ENCODE measurements at regions not wholly inside any gene's neighbourhood (a gene's known extent, or its start where the extent isn't known, plus 50 kb on each side); places are given as distances from the start of the nearest gene placed in this dataset.

DNA sequence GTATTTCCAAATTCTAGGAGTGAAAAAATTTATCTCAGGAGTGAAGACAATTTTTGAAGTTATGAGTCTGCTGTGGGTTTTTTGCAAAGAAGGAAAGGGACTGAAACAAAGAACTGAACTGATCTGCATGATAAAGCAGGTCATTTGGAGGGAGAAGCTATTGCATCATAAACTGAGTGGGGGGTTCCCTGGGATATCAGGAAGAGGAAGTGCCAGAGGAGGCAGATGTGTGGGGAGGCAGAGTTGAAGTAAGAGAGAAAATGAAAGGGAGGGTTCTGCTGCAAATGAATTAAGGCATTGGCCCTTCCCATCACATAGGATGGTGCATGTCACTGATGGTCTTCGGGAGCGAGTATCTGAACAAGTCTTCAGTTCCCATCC lies 379.2 kb downstream of the VPS13C start:
- DNase-seq: no peak
- TF ChIP-seq CTCF (IDR thresholded peaks at IDR 0.05) (no peak), POLR2A (IDR thresholded peaks at IDR 0.05) (no peak)
- H3K4me1 ChIP-seq: no peaks in the 10 kb centered on the region
- H3K27ac ChIP-seq: no peak overlapping the region
- peaks cover 0 to 10% (median 0%) of the 10 kb centered on the region in 9 donors for H3K27me3 ChIP-seq
- no peaks in the 10 kb centered on the region for H3K36me3 ChIP-seq
- 61 to 93% (median 87%) methylated on average over 2 of the region's 2 CpGs for WGBS, 4 donors
- peaks cover 0 to 17% (median 1%) of the 10 kb centered on the region in 12 donors for H3K9me3 ChIP-seq
- ATAC-seq: no peak
- no peak overlapping the region for H3K4me3 ChIP-seq
- intact Hi-C loops (cut with DNase I): no loop called here

DNA sequence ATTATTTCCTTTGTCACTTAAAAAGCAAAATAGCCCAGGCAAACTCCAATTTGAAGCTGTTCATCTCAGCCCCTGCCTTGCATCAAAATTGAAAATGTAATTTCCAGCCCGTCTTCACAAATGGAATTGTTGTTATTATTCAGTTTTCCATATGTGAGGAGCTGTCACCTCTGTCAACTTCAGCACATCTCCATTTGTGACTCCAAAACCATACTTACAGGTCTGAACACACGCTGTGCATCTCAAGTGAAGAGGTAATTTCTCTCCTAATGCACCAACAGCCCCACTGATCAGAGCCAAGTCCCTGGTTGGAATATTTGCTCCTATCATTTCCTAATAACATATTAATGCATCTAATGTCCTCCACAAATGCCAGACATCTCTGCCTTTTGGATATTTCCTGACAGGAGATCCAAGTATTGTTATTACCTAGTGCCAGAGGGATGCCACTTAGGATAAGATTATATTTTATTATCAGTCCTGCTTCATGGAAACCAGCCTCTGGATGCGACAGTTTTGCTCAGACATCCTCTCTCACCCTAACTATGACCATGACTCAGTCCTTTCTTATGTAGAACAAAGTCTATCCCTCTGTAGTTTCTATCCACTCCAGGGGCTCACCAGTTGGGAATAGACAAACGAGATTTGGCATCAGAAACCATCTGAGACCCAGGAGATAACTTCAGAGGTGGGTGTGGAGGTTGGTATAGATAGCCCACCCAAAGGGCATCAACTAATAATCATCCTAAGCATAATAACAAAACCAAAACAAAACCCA lies 379.8 kb downstream of the VPS13C start:
- ATAC-seq: no peak

DNA sequence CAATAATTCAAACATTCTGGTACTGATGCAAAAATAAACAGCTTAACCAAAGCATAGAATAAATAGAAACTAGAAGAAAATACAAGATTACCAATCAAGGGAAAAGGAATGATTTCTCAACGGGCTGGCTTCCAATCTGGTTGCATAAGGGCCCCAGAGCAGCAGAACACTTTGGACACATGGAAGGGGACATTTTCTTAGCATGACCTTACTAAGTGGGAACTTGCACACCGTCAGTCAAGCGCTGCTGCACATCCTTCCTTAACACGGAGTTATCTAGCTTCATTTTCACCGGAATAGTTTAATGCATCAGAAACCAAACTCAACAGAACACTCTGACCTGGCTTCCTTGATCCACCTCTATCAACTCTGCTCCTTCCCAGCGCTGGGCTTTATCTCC lies 388.5 kb downstream of the VPS13C start:
- Histone ChIP-seq H3K9me3 (peaks cover 0 to 4% (median 0%) of the 10 kb centered on the region in 12 donors), H3K27me3 (peaks cover 0 to 22% (median 0%) of the 10 kb centered on the region in 9 donors), H3K27ac (no peak overlapping the region), H3K4me1 (peaks cover 0 to 4% (median 0%) of the 10 kb centered on the region in 12 donors), H3K4me3 (no peak overlapping the region), H3K36me3 (no peaks in the 10 kb centered on the region)
- DNase-seq (peak in 1 of 5 donors; percentile 35), ATAC-seq (peak in 1 of 4 donors; percentile 29)
- WGBS, 4 donors: 30 to 37% (median 32%) methylated on average over 6 of the region's 6 CpGs
- TF ChIP-seq POLR2A (IDR thresholded peaks at IDR 0.05) (no peak), CTCF (IDR thresholded peaks at IDR 0.05) (no peak)
- intact Hi-C loops (cut with DNase I): loop anchor here in 1 of 10 donors (10.0 kb wide), 1 partner anchor 57 kb away; no protein-coding TSS in a partner anchor

More for the DNA sequence above, 379.8 kb downstream of the VPS13C start:
- Histone ChIP-seq H3K36me3 (no peaks in the 10 kb centered on the region), H3K9me3 (peaks cover 0 to 17% (median 1%) of the 10 kb centered on the region in 12 donors), H3K4me1 (no peaks in the 10 kb centered on the region), H3K27me3 (peaks cover 0 to 10% (median 0%) of the 10 kb centered on the region in 9 donors), H3K27ac (no peak overlapping the region), H3K4me3 (no peak overlapping the region)
- 59 to 65% (median 62%) methylated on average over 4 of the region's 4 CpGs for WGBS, 4 donors
- no peak for TF ChIP-seq POLR2A (IDR thresholded peaks at IDR 0.05)
- TF ChIP-seq CTCF (IDR thresholded peaks at IDR 0.05): no peak
- intact Hi-C loops (cut with DNase I): no loop called here
- DNase-seq: no peak

DNA sequence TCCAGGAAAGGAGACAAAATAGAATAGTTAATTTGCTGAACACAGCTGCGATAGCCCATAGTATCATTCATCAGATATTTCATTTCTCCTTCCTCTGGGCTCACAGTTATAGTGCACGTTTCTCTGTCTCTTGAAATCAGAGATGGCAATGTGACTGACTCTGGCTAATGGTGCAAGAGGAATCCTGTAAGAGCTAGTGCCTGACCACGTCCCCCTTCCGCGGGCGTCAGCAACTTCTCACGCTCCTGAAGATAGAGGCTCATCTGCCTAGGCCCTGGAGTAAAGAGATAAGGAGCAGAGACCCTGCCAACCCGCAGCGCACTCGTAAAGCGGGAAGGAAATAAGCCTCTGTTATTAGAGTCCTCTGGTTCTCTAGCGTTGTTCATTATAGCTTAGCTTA lies 391.8 kb downstream of the VPS13C start:
- H3K27ac ChIP-seq: no peak overlapping the region
- peak overlapping the region in 2 of 12 donors; percentile 1 to 15 for H3K4me3 ChIP-seq
- H3K36me3 ChIP-seq: no peaks in the 10 kb centered on the region
- TF ChIP-seq POLR2A (IDR thresholded peaks at IDR 0.05) (no peak), CTCF (IDR thresholded peaks at IDR 0.05) (no peak)
- ATAC-seq (peak in 2 of 4 donors; percentile 26), DNase-seq (peak in 1 of 5 donors; percentile 29)
- intact Hi-C loops (cut with DNase I): no loop called here
- 24 to 47% (median 35%) methylated on average over 12 of the region's 12 CpGs for WGBS, 4 donors
- H3K27me3 ChIP-seq: peaks cover 0 to 32% (median 2%) of the 10 kb centered on the region in 9 donors
- peaks cover 0 to 4% (median 0%) of the 10 kb centered on the region in 12 donors for H3K4me1 ChIP-seq
- no peaks in the 10 kb centered on the region for H3K9me3 ChIP-seq
